ENCODE measurements at regions not wholly inside any gene's neighbourhood (a gene's known extent, or its start where the extent isn't known, plus 50 kb on each side); places are given as distances from the start of the nearest gene placed in this dataset.

DNA sequence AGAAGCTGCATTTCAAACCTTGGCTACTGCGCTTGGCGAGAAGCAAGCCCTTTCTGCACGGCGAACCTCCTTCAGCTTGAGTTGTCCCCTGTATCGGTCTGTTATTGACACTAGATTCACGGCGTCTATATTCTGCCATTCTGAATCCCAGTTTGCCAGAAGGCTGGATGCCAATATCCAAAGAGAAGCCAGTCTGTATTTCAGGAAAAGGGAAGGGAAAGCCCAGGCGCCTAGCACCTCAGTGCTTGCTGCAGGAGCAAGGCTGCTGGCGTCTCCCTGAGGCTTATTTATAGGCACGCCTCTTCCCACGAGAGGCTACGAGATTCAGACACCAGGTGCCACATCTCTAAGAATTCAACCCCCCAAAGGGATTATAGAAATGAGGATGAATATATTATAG, 89.6 kb upstream of the CDH4 start (continued):
- TF ChIP-seq, protein P1, sequence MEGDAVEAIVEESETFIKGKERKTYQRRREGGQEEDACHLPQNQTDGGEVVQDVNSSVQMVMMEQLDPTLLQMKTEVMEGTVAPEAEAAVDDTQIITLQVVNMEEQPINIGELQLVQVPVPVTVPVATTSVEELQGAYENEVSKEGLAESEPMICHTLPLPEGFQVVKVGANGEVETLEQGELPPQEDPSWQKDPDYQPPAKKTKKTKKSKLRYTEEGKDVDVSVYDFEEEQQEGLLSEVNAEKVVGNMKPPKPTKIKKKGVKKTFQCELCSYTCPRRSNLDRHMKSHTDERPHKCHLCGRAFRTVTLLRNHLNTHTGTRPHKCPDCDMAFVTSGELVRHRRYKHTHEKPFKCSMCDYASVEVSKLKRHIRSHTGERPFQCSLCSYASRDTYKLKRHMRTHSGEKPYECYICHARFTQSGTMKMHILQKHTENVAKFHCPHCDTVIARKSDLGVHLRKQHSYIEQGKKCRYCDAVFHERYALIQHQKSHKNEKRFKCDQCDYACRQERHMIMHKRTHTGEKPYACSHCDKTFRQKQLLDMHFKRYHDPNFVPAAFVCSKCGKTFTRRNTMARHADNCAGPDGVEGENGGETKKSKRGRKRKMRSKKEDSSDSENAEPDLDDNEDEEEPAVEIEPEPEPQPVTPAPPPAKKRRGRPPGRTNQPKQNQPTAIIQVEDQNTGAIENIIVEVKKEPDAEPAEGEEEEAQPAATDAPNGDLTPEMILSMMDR (IDR thresholded peaks at IDR 0.05; ENCODE audit: control extremely low read depth in 1 of 3, insufficient read depth in 1 of 3, low read depth in 1 of 3, low read length in 3 of 3) = no peak
- no peak for TF ChIP-seq TAF1 (IDR thresholded peaks at IDR 0.05; ENCODE audit: low read depth, low read length)
- TF ChIP-seq SIX5 (IDR thresholded peaks at IDR 0.05; ENCODE audit: low read depth, low read length) = no peak

Measured in H1 (cell line).